GM23248 (cell line): ENCODE measurements at regions not wholly inside any gene's neighbourhood (a gene's known extent, or its start where the extent isn't known, plus 50 kb on each side); places are given as distances from the start of the nearest gene placed in this dataset.

Source experiments
- DNase-seq: peaks from one replicate; pipeline ENCODE4 v3.0.0-alpha.2; 2015
- H2AFZ ChIP-seq: fragments of 200-600 bp; sonication (generic); 2 replicates; pipeline ENCODE4 v1.6.1; 2016; ENCODE audit warnings: antibody characterized with exemption
- H3F3A ChIP-seq: fragments of 200-600 bp; sonication (generic); 2 replicates; pipeline ENCODE4 v1.6.1; 2016; ENCODE audit warnings: mild to moderate bottlenecking, antibody characterized with exemption, mixed run types; ENCODE audit not compliant: insufficient read depth
- H3K27ac ChIP-seq: fragments of 200-600 bp; sonication (generic); 2 replicates; pipeline ENCODE4 v1.5.1; 2016; ENCODE audit warnings: mild to moderate bottlenecking
- H3K27me3 ChIP-seq: fragments of 200-600 bp; sonication (generic); replicated peaks from 2 replicates; pipeline ENCODE4 v1.6.1; 2016; ENCODE audit warnings: mild to moderate bottlenecking; ENCODE audit not compliant: insufficient read depth
- H3K36me3 ChIP-seq: fragments of 200-600 bp; sonication (generic); 2 replicates; pipeline ENCODE4 v1.6.1; 2016; ENCODE audit warnings: low read depth, mild to moderate bottlenecking
- H3K4me1 ChIP-seq: fragments of 200-600 bp; sonication (generic); 2 replicates; pipeline ENCODE4 v1.6.1; 2016; ENCODE audit warnings: mild to moderate bottlenecking; ENCODE audit not compliant: insufficient read depth
- H3K4me2 ChIP-seq: fragments of 200-600 bp; sonication (generic); one replicate; pipeline ENCODE4 v1.6.1; 2016; ENCODE audit warnings: mild to moderate bottlenecking; ENCODE audit not compliant: unreplicated experiment
- H3K4me3 ChIP-seq: fragments of 200-600 bp; sonication (generic); 2 replicates; pipeline ENCODE4 v1.5.1; 2016; ENCODE audit warnings: mild to moderate bottlenecking
- H3K79me2 ChIP-seq: fragments of 200-600 bp; sonication (generic); 2 replicates; pipeline ENCODE4 v1.6.1; 2016; ENCODE audit warnings: mild to moderate bottlenecking; ENCODE audit not compliant: insufficient read depth
- H3K9ac ChIP-seq: fragments of 200-600 bp; sonication (generic); 2 replicates; pipeline ENCODE4 v1.6.1; 2016; ENCODE audit warnings: mild to moderate bottlenecking
- H3K9me2 ChIP-seq: fragments of 200-600 bp; sonication (generic); 2 replicates; pipeline ENCODE4 v1.6.1; 2016; ENCODE audit warnings: mixed run types, mild to moderate bottlenecking, moderate library complexity; ENCODE audit not compliant: insufficient read depth
- H3K9me3 ChIP-seq: fragments of 200-600 bp; sonication (generic); one replicate; pipeline ENCODE4 v1.6.1; 2017; ENCODE audit warnings: low read depth
- H4K20me1 ChIP-seq: fragments of 200-600 bp; sonication (generic); 2 replicates; pipeline ENCODE4 v1.6.0; 2016; ENCODE audit not compliant: insufficient read depth
- EZH2 ChIP-seq: fragments of 200-600 bp; sonication (generic); IDR thresholded peaks from 2 replicates; pipeline ENCODE4 v1.6.1; 2018; ENCODE audit warnings: antibody characterized with exemption, mild to moderate bottlenecking; ENCODE audit not compliant: insufficient read depth, poor library complexity, severe bottlenecking
- EZH2phosphoT487 ChIP-seq: fragments of 200-600 bp; sonication (generic); IDR thresholded peaks from 2 replicates; pipeline ENCODE4 v1.6.1; 2018; ENCODE audit warnings: antibody characterized with exemption, moderate library complexity, mild to moderate bottlenecking, low read depth; ENCODE audit not compliant: insufficient read depth
- WGBS, 2 experiments: methylation state at CpG; one replicate each; pipeline ENCODE4 v1.1.6; 2015 to 2017; ENCODE audit warnings: low lambda C conversion rate in 2 of 2, low coverage in 1 of 2; ENCODE audit errors: missing lambda C conversion rate in 2 of 2; 5-methylcytosine and 5-hydroxymethylcytosine counted together
- in situ Hi-C: fragments of 300-500 bp; cut with MboI; formaldehyde crosslinking; loops from 2 replicates; pipeline ENCODE4 v1.15.0; 2020

GRCh38 chr9:31390403-31391025 lies 993.9 kb upstream of the ACO1 start:
- Histone ChIP-seq H3K9ac (no peak overlapping the region), H3K4me1 (no peaks in the 10 kb centered on the region), H4K20me1 (no peaks in the 10 kb centered on the region), H3K27me3 (no peaks in the 10 kb centered on the region), H3K27ac (no peak overlapping the region), H3K9me2 (no peaks in the 10 kb centered on the region), H3F3A (no peaks in the 10 kb centered on the region), H3K4me3 (no peak overlapping the region), H3K9me3 (no peaks in the 10 kb centered on the region), H2AFZ (no peak overlapping the region), H3K4me2 (no peak overlapping the region), H3K79me2 (no peaks in the 10 kb centered on the region), H3K36me3 (no peaks in the 10 kb centered on the region)
- WGBS, 2 experiments: 4 to 6% methylated on average over 5 of the region's 5 CpGs
- in situ Hi-C loops: no loop called here
- no peak for DNase-seq
- TF ChIP-seq EZH2 (no peak), EZH2phosphoT487 (no peak)

DNA sequence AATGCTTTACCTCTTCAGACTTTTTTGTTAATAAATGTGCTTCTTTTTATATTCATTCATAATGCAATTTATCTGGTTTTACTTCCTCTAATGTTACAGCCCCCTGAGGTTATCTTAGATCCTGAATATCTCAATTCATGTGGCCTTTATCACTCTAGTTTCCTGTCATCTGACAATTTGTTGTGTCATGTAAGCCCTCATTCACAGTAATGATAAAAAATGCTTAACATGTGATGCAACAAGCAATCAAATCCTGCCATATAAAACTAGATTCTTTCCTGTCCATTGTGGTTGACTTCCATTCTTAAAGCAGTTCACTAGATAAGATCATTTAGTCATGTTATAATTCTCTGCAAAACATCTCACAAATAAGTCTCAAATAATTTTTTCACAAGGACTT lies 991.2 kb upstream of the ACO1 start:
- Histone ChIP-seq H3K4me2 (no peak overlapping the region), H3F3A (no peaks in the 10 kb centered on the region), H3K36me3 (no peaks in the 10 kb centered on the region), H4K20me1 (no peaks in the 10 kb centered on the region), H3K9me2 (no peaks in the 10 kb centered on the region), H3K27ac (no peak overlapping the region), H3K9me3 (no peaks in the 10 kb centered on the region), H3K79me2 (no peaks in the 10 kb centered on the region), H3K4me1 (no peaks in the 10 kb centered on the region), H3K9ac (no peak overlapping the region), H2AFZ (no peak overlapping the region), H3K27me3 (no peaks in the 10 kb centered on the region), H3K4me3 (no peak overlapping the region)
- no peak for DNase-seq
- no peak for TF ChIP-seq EZH2
- no peak for TF ChIP-seq EZH2phosphoT487
- in situ Hi-C loops: no loop called here

DNA sequence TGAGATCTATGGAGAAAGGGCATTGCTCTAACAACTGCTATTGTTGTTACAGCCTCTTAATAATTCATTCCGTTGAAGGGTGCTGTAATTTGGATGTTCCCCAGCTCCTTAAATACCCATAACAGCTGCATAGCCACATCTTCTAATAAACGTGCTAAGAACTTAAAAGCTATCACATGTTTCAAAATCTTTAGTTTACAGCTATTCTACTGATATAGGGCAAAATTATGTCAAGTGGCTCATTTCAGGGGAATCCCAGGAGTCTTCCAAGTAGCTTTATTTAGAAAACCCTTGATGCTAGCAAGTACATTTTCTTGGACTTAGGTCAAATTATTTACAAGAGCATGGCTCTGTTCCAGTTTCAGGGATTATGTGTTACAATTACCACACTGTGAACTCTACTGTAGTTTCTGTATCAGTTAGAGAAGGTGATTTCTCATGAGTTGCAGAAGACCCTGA lies 990.4 kb upstream of the ACO1 start:
- Histone ChIP-seq H3K4me2 (no peak overlapping the region), H3K4me1 (no peaks in the 10 kb centered on the region), H2AFZ (no peak overlapping the region), H3K27me3 (no peaks in the 10 kb centered on the region), H3K27ac (no peak overlapping the region), H3F3A (no peaks in the 10 kb centered on the region), H3K79me2 (no peaks in the 10 kb centered on the region), H3K9ac (no peak overlapping the region), H3K9me3 (no peaks in the 10 kb centered on the region), H3K9me2 (no peaks in the 10 kb centered on the region), H3K4me3 (no peak overlapping the region), H4K20me1 (no peaks in the 10 kb centered on the region), H3K36me3 (no peaks in the 10 kb centered on the region)
- in situ Hi-C loops: no loop called here
- TF ChIP-seq EZH2phosphoT487 (no peak), EZH2 (no peak)
- WGBS, 2 experiments: 0 to 3% methylated on average over 2 of the region's 2 CpGs
- no peak for DNase-seq

- in situ Hi-C loops: no loop called here
- H3K36me3 ChIP-seq: no peaks in the 10 kb centered on the region
- H3K4me2 ChIP-seq: no peak overlapping the region
- H3K4me1 ChIP-seq: no peaks in the 10 kb centered on the region
- no peak for DNase-seq
- no peaks in the 10 kb centered on the region for H3K9me2 ChIP-seq
- no peaks in the 10 kb centered on the region for H3K79me2 ChIP-seq
- H3K9me3 ChIP-seq: no peaks in the 10 kb centered on the region
- H3F3A ChIP-seq: no peaks in the 10 kb centered on the region
- no peak overlapping the region for H3K4me3 ChIP-seq
- H2AFZ ChIP-seq: no peak overlapping the region
- no peak overlapping the region for H3K27ac ChIP-seq
- H4K20me1 ChIP-seq: no peaks in the 10 kb centered on the region
- no peaks in the 10 kb centered on the region; the same call in 1 of the 2 replicates for H3K27me3 ChIP-seq
- H3K9ac ChIP-seq: no peak overlapping the region
- no peak for TF ChIP-seq EZH2
- no peak for TF ChIP-seq EZH2phosphoT487
Measured at GRCh38 chr9:31412081-31412480, 972.4 kb upstream of the ACO1 start.

- H2AFZ ChIP-seq: no peak overlapping the region
- H3K36me3 ChIP-seq: no peaks in the 10 kb centered on the region
- no peak for DNase-seq
- H3K4me1 ChIP-seq: no peaks in the 10 kb centered on the region
- H3K9me3 ChIP-seq: no peaks in the 10 kb centered on the region
- H3K4me2 ChIP-seq: no peak overlapping the region
- in situ Hi-C loops: no loop called here
- no peaks in the 10 kb centered on the region for H3F3A ChIP-seq
- H3K9ac ChIP-seq: no peak overlapping the region
- no peak overlapping the region for H3K4me3 ChIP-seq
- H4K20me1 ChIP-seq: no peaks in the 10 kb centered on the region
- TF ChIP-seq EZH2phosphoT487 (no peak), EZH2 (no peak)
- no peak overlapping the region for H3K27ac ChIP-seq
- H3K79me2 ChIP-seq: no peaks in the 10 kb centered on the region
- H3K9me2 ChIP-seq: no peaks in the 10 kb centered on the region
- no peaks in the 10 kb centered on the region; the same call in 1 of the 2 replicates for H3K27me3 ChIP-seq
Measured at GRCh38 chr9:31415164-31415563, 969.3 kb upstream of the ACO1 start.
